AG04450 (cell line): ENCODE measurements at regions not wholly inside any gene's neighbourhood (a gene's known extent, or its start where the extent isn't known, plus 50 kb on each side); places are given as distances from the start of the nearest gene placed in this dataset.

ENCODE experiments used
- CTCF ChIA-PET: fragments of 300-600, 350-600 bp; formaldehyde crosslinking; extraction: SDS; loops from one replicate; lab custom pipeline; 2022; ENCODE audit warnings: antibody characterized with exemption, inconsistent platforms; lab: Charles Lee
- POLR2A ChIA-PET: fragments of 350-600 bp; formaldehyde crosslinking; extraction: SDS; loops from one replicate; lab custom pipeline; 2021; ENCODE audit warnings: antibody characterized with exemption, inconsistent platforms; lab: Yijun Ruan, JAX
- DNase-seq: peaks from one replicate; pipeline ENCODE4 v3.0.0-alpha.2; 2011; ENCODE audit warnings: low read depth, low spot score
- H3K27ac ChIP-seq: one replicate; pipeline ENCODE4 v1.5.1; 2012; ENCODE audit warnings: low read depth, low read length, control low read depth
- H3K27me3 ChIP-seq: one replicate; pipeline ENCODE4 v1.6.0; 2012; ENCODE audit warnings: low read length; ENCODE audit not compliant: control insufficient read depth, insufficient read depth
- H3K4me3 ChIP-seq: 2 replicates; pipeline ENCODE4 v1.5.1; 2011; ENCODE audit warnings: mild to moderate bottlenecking, low read depth, low read length, control low read depth
- H3K9me3 ChIP-seq: 2 replicates; pipeline ENCODE4 v1.5.1; 2012; ENCODE audit warnings: low read length; ENCODE audit not compliant: control insufficient read depth, insufficient read depth
- TF ChIP-seq, protein P1 (sequence below): IDR thresholded peaks from 2 replicates; pipeline ENCODE4 v1.5.1; 2011; ENCODE audit warnings: low read depth, low read length, control low read depth, inconsistent platforms

DNA sequence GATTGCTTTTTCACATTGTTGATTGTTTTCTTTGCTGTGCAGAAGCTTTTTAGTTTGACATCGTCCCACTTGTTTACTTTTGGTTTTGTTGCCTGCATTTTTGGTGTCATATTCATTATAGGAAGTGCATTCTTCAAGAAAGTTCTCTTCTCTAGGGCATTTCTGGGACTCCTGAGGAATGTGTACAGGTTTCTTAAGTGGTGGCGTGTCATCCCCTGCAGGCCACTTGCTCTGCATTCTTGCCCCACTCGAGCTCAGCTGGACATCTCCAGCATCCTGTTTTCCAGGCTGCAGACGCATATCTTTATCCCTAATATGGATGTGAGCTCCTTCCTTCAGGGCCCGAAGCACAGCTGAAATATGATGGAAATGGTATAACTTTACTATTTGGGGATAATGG, 255.6 kb upstream of the HABP2 start:
- TF ChIP-seq, protein P1, sequence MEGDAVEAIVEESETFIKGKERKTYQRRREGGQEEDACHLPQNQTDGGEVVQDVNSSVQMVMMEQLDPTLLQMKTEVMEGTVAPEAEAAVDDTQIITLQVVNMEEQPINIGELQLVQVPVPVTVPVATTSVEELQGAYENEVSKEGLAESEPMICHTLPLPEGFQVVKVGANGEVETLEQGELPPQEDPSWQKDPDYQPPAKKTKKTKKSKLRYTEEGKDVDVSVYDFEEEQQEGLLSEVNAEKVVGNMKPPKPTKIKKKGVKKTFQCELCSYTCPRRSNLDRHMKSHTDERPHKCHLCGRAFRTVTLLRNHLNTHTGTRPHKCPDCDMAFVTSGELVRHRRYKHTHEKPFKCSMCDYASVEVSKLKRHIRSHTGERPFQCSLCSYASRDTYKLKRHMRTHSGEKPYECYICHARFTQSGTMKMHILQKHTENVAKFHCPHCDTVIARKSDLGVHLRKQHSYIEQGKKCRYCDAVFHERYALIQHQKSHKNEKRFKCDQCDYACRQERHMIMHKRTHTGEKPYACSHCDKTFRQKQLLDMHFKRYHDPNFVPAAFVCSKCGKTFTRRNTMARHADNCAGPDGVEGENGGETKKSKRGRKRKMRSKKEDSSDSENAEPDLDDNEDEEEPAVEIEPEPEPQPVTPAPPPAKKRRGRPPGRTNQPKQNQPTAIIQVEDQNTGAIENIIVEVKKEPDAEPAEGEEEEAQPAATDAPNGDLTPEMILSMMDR = no peak

DNA sequence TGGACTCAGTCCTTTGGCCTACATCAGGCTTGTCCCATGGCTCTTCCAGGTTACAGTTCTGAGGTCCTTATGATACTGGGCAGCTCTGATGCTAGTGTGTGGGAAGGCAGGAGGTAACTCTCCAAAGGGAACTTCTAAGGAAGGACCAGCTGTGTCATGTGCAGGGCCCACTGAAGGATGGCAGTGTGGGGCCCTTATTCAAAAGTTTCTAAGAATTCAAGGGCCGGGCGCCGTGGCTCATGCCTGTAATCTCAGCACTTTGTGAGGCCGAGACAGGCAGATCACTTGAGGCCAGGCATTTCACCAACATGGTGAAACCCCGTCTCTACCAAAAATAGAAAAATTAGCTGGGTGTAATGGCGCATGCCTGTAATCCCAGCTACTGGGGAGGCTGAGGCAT, 254.2 kb upstream of the HABP2 start:
- Histone ChIP-seq H3K4me3 (no peak overlapping the region), H3K9me3 (no peaks in the 10 kb centered on the region), H3K27ac (no peak overlapping the region), H3K27me3 (peaks cover 2% of the 10 kb centered on the region)
- no peak for DNase-seq
- ChIA-PET CTCF (no interaction called here), POLR2A (no interaction called here)
- TF ChIP-seq, protein P1 = no peak

More for the DNA sequence above, 255.6 kb upstream of the HABP2 start:
- no peak for DNase-seq
- H3K9me3 ChIP-seq = no peaks in the 10 kb centered on the region
- ChIA-PET CTCF (interaction anchor here (0.6 kb wide), 3 partner anchors 87 to 826 kb away, joined by 3 to 4 read pairs (median 3); no protein-coding TSS in a partner anchor), POLR2A (interaction anchor here (0.7 kb wide), 1 partner anchor 23 kb away, joined by 10 read pairs; no protein-coding TSS in a partner anchor)
- H3K4me3 ChIP-seq = no peak overlapping the region
- H3K27ac ChIP-seq = no peak overlapping the region
- peaks cover 2% of the 10 kb centered on the region for H3K27me3 ChIP-seq

DNA sequence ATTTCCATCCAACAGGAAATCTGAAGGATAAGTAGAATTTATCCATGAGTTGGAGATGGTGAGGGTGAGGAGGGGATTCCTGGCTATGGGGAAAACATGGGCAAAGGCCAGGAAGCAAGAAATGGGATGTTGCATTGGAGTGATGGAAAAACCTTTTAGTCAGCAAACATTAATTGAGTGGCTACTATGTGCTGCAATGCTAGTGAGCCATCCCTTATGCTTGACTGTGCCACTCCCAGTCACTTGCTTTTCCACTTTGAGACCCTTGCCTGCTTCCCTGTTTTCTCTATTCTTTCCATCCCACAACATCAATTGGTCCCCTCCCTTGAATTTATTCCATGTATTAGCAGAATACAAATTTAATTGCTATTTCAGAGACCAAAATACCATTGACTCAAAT, 252.7 kb upstream of the HABP2 start:
- TF ChIP-seq, protein P1 = no peak
- CTCF ChIA-PET = no interaction called here
- no peak overlapping the region for H3K27ac ChIP-seq
- DNase-seq = no peak
- no peaks in the 10 kb centered on the region for H3K27me3 ChIP-seq
- POLR2A ChIA-PET = no interaction called here
- H3K4me3 ChIP-seq = no peak overlapping the region
- no peaks in the 10 kb centered on the region for H3K9me3 ChIP-seq

DNA sequence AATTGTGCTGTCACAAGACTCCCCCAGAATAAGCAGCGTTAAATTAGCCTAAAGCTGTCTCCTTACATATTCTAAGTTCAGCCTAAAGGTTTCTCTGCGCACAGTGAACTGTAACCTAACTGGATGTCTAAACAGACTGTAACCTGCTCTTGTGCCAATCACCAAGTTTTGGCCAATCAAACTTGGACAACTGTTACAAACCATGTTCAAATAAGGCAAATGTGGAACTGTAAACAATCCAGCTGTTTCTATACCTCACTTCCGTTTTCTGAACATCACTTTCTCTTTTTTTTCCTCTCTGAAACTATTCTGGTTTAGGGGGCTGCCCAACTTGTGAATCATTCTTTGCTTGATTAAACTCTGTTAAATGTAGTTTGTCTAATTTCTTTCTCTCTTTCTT, 252.2 kb upstream of the HABP2 start:
- ChIA-PET CTCF (no interaction called here), POLR2A (no interaction called here)
- Histone ChIP-seq H3K27me3 (no peaks in the 10 kb centered on the region), H3K9me3 (no peaks in the 10 kb centered on the region), H3K4me3 (no peak overlapping the region), H3K27ac (no peak overlapping the region)
- no peak for DNase-seq
- TF ChIP-seq, protein P1 = no peak

DNA sequence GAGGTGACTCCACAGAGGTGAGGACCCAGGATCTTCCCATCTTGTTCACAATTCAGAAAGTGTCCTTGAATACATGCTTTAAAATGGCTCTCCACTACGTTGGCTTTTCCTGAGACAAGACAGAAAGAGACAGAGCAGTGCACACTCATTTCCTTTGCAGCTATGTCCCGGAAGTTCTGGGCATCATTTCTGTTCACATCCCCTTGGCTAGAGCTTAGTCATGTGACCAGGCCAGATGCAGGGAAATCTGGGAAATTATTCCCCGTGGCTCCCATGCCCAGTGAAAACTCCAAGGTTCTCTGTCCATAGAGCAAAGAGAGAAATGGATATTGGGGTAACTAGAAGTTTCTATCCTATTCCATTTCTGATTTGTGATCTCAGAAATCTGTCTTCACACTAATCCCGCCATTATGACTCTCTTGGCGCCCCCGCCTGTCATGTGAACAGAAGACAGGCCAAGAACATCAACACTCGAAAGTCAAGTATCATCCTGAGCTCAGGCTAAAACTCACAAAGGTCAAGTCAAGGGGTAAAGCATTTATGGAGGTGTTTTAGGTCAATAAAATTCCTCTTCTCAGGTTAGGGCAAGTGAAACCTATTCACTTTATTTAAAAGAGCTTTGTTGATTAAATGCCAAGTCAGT, 251.4 kb upstream of the HABP2 start:
- no peak overlapping the region for H3K27ac ChIP-seq
- no peaks in the 10 kb centered on the region for H3K9me3 ChIP-seq
- no peak overlapping the region for H3K4me3 ChIP-seq
- no peak for DNase-seq
- CTCF ChIA-PET = interaction anchor here (0.6 kb wide), 1 partner anchor 44 kb away, joined by 4 read pairs; no protein-coding TSS in a partner anchor
- TF ChIP-seq, protein P1 = no peak
- no peaks in the 10 kb centered on the region for H3K27me3 ChIP-seq
- POLR2A ChIA-PET = no interaction called here
